ENCODE measurements at regions not wholly inside any gene's neighbourhood (a gene's known extent, or its start where the extent isn't known, plus 50 kb on each side); places are given as distances from the start of the nearest gene placed in this dataset.
"Not testable (repeated sequence)": the region's sequence is repeated elsewhere in the genome, so short reads cannot be mapped to it uniquely, and the experiment has no call there.

DNA sequence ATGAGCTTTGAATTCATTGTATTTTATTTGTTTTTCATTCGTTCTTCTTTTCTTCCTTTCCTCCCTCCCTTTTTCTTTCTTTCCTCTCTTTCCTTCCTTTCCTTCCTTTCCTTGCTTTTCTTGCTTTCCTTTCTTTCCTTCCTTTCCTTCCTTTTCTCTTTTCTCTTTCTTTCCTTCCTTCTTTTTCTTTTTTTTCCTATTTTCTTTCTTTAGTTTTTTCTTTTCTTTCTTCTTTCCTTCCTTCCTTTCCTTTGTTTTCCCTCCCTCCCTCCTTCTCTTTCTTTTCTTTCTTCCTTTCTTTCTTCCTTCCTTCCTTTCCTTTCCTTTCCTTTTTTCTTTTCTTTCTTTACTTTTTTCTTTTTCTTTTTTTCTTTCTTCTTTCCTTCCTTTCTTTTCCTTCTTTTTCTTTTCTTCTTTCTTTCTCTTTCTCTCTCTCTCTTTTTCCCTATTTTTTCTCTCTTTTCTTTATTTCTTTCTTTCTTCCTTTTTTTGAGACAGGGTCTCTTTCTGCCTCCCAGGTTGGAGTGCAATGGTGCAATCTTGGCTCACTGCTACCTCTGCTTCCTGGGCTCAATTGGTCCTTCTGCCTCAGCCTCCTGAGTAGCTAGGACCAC is 357.1 kb upstream of the PRR16 start:
- Histone ChIP-seq H3K27me3 (replicated peaks; ENCODE audit: insufficient read depth) (no peaks in the 10 kb centered on the region), H3K36me3 (no peaks in the 10 kb centered on the region), H3K27ac (no peak overlapping the region), H3K9me3 (no peaks in the 10 kb centered on the region), H3K4me1 (ENCODE audit: control insufficient read depth in 1 of 2, low read depth in 2 of 2) (no peaks in the 10 kb centered on the region), H3K4me3 (no peak overlapping the region)
- TF ChIP-seq, protein P1, sequence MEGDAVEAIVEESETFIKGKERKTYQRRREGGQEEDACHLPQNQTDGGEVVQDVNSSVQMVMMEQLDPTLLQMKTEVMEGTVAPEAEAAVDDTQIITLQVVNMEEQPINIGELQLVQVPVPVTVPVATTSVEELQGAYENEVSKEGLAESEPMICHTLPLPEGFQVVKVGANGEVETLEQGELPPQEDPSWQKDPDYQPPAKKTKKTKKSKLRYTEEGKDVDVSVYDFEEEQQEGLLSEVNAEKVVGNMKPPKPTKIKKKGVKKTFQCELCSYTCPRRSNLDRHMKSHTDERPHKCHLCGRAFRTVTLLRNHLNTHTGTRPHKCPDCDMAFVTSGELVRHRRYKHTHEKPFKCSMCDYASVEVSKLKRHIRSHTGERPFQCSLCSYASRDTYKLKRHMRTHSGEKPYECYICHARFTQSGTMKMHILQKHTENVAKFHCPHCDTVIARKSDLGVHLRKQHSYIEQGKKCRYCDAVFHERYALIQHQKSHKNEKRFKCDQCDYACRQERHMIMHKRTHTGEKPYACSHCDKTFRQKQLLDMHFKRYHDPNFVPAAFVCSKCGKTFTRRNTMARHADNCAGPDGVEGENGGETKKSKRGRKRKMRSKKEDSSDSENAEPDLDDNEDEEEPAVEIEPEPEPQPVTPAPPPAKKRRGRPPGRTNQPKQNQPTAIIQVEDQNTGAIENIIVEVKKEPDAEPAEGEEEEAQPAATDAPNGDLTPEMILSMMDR (IDR thresholded peaks at IDR 0.05): no peak
- DNase-seq (ENCODE audit: low spot score) (no peak), ATAC-seq (ENCODE audit: insufficient number of reproducible peaks, low FRiP score, low read depth) (no peak)

DNA sequence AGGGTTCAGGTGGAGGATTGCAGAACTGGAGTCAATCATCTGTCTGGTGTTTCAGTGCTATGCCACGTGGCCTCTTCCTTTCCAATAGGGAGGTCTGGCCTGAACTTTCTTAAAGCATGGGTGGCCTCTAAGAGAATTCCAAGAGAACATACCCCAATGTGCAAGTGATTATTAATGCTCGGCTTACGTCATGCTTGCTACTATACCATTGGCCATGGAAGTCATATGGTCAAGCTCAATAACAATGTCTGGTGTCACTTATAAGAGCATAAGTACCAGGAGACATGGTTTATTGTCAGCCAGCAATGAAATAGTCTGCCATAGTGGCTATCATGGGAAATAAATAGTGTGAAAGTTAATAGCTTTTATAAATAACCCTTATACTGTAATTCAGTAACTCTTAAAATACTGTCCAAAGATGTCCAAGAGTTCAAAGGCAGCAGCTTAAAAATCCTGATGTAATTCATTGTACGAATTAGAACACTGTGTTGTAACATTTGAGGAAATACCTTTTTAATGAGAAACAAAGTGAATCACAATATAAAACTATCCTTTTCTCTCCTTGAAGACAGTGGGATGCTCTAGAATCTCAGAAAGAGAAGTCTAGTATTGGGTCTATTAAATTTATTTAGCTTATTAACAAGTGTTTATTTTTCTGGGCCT is 355.4 kb upstream of the PRR16 start:
- no peaks in the 10 kb centered on the region for H3K27me3 ChIP-seq (replicated peaks; ENCODE audit: insufficient read depth)
- no peak for DNase-seq (ENCODE audit: low spot score)
- TF ChIP-seq, protein P1 (IDR thresholded peaks at IDR 0.05): no peak
- H3K27ac ChIP-seq: no peak overlapping the region
- ATAC-seq (ENCODE audit: insufficient number of reproducible peaks, low FRiP score, low read depth): no peak
- H3K36me3 ChIP-seq: no peaks in the 10 kb centered on the region
- no peak overlapping the region for H3K4me3 ChIP-seq
- no peaks in the 10 kb centered on the region for H3K4me1 ChIP-seq (ENCODE audit: control insufficient read depth in 1 of 2, low read depth in 2 of 2)
- no peaks in the 10 kb centered on the region for H3K9me3 ChIP-seq

DNA sequence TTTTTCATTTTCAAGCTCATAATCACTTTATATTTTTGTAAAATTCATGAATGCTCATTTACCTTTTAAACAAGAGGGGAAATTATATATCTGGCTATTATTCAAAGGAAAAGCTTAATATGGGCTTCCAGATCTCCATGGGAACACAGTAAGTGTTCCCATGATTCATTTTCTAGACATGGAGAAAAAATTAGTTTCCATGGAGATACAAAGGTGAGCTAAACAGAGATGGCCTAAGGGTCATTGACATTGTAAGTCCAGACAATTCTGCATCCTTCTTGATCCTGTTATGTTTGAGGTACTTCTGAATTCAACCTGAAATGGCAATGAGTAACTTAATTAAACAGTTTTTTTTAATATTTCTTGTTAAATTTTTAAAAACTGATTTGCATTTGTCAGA is 341.4 kb upstream of the PRR16 start:
- TF ChIP-seq, protein P1 (IDR thresholded peaks at IDR 0.05): no peak
- no peak for DNase-seq (ENCODE audit: low spot score)
- H3K4me3 ChIP-seq: no peak overlapping the region
- no peaks in the 10 kb centered on the region for H3K9me3 ChIP-seq
- ATAC-seq (ENCODE audit: insufficient number of reproducible peaks, low FRiP score, low read depth): no peak
- no peaks in the 10 kb centered on the region for H3K4me1 ChIP-seq (ENCODE audit: control insufficient read depth in 1 of 2, low read depth in 2 of 2)
- H3K36me3 ChIP-seq: no peaks in the 10 kb centered on the region
- no peaks in the 10 kb centered on the region for H3K27me3 ChIP-seq (replicated peaks; ENCODE audit: insufficient read depth)
- H3K27ac ChIP-seq: no peak overlapping the region

DNA sequence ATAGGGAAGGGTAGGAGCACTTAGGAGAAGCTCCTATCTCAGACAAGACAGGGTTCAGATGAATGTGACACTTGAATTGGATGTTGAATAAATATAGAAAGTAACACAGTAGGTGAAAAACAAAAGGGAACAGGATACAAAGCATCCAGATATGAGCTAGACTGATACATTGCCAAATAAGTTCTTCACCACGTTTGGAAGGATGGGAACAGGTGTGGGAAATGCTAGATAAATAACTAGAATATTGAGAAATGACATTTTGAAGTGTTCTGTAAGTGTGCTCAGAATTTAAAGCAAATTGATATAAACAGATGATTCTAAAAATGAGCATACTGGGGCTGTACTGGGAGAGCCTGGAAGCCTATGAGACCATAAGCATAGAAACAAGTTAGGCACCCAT is 340.1 kb upstream of the PRR16 start:
- Histone ChIP-seq H3K4me3 (no peak overlapping the region), H3K4me1 (ENCODE audit: control insufficient read depth in 1 of 2, low read depth in 2 of 2) (no peaks in the 10 kb centered on the region), H3K27me3 (replicated peaks; ENCODE audit: insufficient read depth) (no peaks in the 10 kb centered on the region), H3K9me3 (no peaks in the 10 kb centered on the region), H3K36me3 (no peaks in the 10 kb centered on the region), H3K27ac (no peak overlapping the region)
- DNase-seq (ENCODE audit: low spot score): no peak
- TF ChIP-seq, protein P1 (IDR thresholded peaks at IDR 0.05): no peak
- no peak for ATAC-seq (ENCODE audit: insufficient number of reproducible peaks, low FRiP score, low read depth)

DNA sequence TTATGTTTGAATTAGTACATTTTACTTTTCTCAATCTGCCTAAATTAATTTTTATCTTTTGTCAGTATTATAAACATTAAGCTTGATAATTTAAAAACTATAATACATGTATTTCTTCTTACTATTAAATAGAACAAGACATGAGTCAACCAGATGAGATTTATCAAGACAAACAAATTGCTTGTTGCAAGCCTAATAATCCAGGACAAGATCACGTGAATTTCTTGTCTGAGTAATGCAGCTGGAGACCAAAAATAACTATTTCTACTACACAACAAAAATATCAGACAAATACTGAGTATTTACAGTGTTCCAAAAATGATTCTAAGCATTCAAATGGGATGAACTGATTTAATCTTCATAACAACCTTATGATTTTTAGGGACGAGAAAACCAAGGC is 339.1 kb upstream of the PRR16 start:
- H3K4me1 ChIP-seq (ENCODE audit: control insufficient read depth in 1 of 2, low read depth in 2 of 2): no peaks in the 10 kb centered on the region
- no peaks in the 10 kb centered on the region for H3K27me3 ChIP-seq (replicated peaks; ENCODE audit: insufficient read depth)
- H3K4me3 ChIP-seq: no peak overlapping the region
- no peaks in the 10 kb centered on the region for H3K9me3 ChIP-seq
- H3K36me3 ChIP-seq: no peaks in the 10 kb centered on the region
- DNase-seq (ENCODE audit: low spot score): no peak
- TF ChIP-seq, protein P1 (IDR thresholded peaks at IDR 0.05): no peak
- no peak for ATAC-seq (ENCODE audit: insufficient number of reproducible peaks, low FRiP score, low read depth)
- no peak overlapping the region for H3K27ac ChIP-seq

DNA sequence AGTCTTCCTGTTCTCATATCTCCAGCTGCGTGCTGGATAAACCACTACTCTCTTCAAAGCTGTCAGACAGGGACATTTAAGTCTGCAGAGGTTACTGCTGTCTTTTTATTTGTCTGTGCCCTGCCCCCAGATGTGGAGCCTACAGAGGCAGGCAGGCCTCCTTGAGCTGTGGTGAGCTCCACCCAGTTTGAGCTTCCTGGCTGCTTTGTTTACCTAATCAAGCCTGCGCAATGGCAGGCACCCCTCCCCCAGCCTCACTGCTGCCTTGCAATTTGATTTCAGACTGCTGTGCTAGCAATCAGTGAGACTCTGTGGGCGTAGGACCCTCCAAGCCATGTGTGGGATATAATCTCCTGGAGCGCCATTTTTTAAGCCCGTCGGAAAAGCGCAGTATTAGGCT is 331.8 kb upstream of the PRR16 start:
- not testable (repeated sequence) for ATAC-seq (ENCODE audit: insufficient number of reproducible peaks, low FRiP score, low read depth); DNase-seq (ENCODE audit: low spot score); H3K36me3 ChIP-seq; H3K27me3 ChIP-seq (replicated peaks; ENCODE audit: insufficient read depth); H3K4me3 ChIP-seq; H3K27ac ChIP-seq; H3K4me1 ChIP-seq (ENCODE audit: control insufficient read depth in 1 of 2, low read depth in 2 of 2); H3K9me3 ChIP-seq
